H1 (cell line): ENCODE measurements at regions not wholly inside any gene's neighbourhood (a gene's known extent, or its start where the extent isn't known, plus 50 kb on each side); places are given as distances from the start of the nearest gene placed in this dataset.

Experiments
- EP300 ChIP-seq, 2 experiments: IDR thresholded peaks; 1 replicate in 1 of 2; 2 replicates in 1 of 2; pipeline ENCODE4 v1.6.1; 2011 to 2012; ENCODE audit warnings: low read depth in 2 of 2, low read length in 2 of 2, mild to moderate bottlenecking in 2 of 2, borderline replicate concordance in 1 of 2, inconsistent platforms in 1 of 2, moderate library complexity in 1 of 2
- TF ChIP-seq, protein P1 (sequence below), 3 experiments: IDR thresholded peaks; 1 replicate in 2 of 3; 2 replicates in 1 of 3; pipeline versions ENCODE4 v1.5.1 to v1.6.1; 2011; ENCODE audit warnings: low read length in 3 of 3, mild to moderate bottlenecking in 3 of 3, inconsistent platforms in 2 of 3, low read depth in 1 of 3, moderate library complexity in 1 of 3; ENCODE audit not compliant: insufficient read depth in 1 of 3; ENCODE audit errors: control extremely low read depth in 1 of 3

DNA sequence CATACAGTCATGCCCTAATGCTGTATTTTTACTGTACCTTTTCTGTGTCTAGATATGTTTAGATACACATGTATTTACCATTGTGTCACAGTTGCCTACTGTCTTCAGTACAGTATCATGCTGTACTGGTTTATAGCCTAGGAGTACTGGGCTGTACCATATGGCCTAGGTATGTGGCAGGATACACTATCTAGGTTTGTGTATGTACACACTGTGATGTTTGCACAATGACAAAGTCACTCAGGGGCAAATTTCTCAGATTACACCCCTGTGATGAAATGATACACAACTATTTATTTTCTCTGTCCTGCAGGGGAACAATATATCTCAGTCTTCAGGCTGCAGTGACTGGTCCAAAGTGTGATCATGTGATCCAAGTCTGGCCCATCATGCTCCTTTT is 1076.1 kb downstream of the VRK1 start:
- TF ChIP-seq, protein P1, sequence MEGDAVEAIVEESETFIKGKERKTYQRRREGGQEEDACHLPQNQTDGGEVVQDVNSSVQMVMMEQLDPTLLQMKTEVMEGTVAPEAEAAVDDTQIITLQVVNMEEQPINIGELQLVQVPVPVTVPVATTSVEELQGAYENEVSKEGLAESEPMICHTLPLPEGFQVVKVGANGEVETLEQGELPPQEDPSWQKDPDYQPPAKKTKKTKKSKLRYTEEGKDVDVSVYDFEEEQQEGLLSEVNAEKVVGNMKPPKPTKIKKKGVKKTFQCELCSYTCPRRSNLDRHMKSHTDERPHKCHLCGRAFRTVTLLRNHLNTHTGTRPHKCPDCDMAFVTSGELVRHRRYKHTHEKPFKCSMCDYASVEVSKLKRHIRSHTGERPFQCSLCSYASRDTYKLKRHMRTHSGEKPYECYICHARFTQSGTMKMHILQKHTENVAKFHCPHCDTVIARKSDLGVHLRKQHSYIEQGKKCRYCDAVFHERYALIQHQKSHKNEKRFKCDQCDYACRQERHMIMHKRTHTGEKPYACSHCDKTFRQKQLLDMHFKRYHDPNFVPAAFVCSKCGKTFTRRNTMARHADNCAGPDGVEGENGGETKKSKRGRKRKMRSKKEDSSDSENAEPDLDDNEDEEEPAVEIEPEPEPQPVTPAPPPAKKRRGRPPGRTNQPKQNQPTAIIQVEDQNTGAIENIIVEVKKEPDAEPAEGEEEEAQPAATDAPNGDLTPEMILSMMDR (IDR thresholded peaks at IDR 0.05; ENCODE audit: control extremely low read depth in 1 of 3, insufficient read depth in 1 of 3, low read depth in 1 of 3, low read length in 3 of 3), result no peak
- no peak for TF ChIP-seq EP300 (IDR thresholded peaks at IDR 0.05; ENCODE audit: borderline replicate concordance in 1 of 2, low read depth in 2 of 2, low read length in 2 of 2)
